Mesenchymal stem cell (in vitro differentiated cells and primary cell): ENCODE measurements at regions not wholly inside any gene's neighbourhood (a gene's known extent, or its start where the extent isn't known, plus 50 kb on each side); places are given as distances from the start of the nearest gene placed in this dataset.

Experiments used
- DNase-seq: peaks from one replicate; pipeline ENCODE4 v3.0.0-alpha.2; 2013
- H2AFZ ChIP-seq: one replicate; pipeline ENCODE4 v1.6.1; 2013; ENCODE audit warnings: low read depth, mild to moderate bottlenecking, control low read depth, inconsistent platforms, low read length, moderate library complexity
- H2AK5ac ChIP-seq: 2 replicates; pipeline ENCODE4 v1.6.1; 2013; ENCODE audit warnings: low read length, moderate library complexity, mild to moderate bottlenecking, inconsistent platforms; ENCODE audit not compliant: severe bottlenecking
- H2BK120ac ChIP-seq: one replicate; pipeline ENCODE4 v1.6.1; 2013; ENCODE audit warnings: low read depth, mild to moderate bottlenecking, inconsistent platforms, low read length, moderate library complexity
- H2BK12ac ChIP-seq, 2 experiments: one replicate each; pipeline ENCODE4 v1.6.1; 2013; ENCODE audit warnings: inconsistent platforms in 2 of 2, low read length in 2 of 2, mild to moderate bottlenecking in 2 of 2, moderate library complexity in 2 of 2, control low read depth in 1 of 2
- H2BK15ac ChIP-seq: one replicate; pipeline ENCODE4 v1.6.1; 2013; ENCODE audit warnings: mild to moderate bottlenecking, low read depth, inconsistent platforms; ENCODE audit not compliant: poor library complexity, severe bottlenecking
- H2BK5ac ChIP-seq: 2 replicates; pipeline ENCODE4 v1.6.1; 2013; ENCODE audit warnings: low read depth, mild to moderate bottlenecking, low read length, control low read depth, inconsistent platforms; ENCODE audit not compliant: poor library complexity, severe bottlenecking
- H3K14ac ChIP-seq, 2 experiments: one replicate each; pipeline ENCODE4 v1.6.1; 2013; ENCODE audit warnings: inconsistent platforms in 2 of 2, low read length in 2 of 2, control low read depth in 1 of 2, mild to moderate bottlenecking in 1 of 2, moderate library complexity in 1 of 2
- H3K18ac ChIP-seq, 2 experiments: one replicate each; pipeline ENCODE4 v1.6.1; 2013; ENCODE audit warnings: inconsistent platforms in 2 of 2, low read length in 2 of 2, control low read depth in 1 of 2, low read depth in 1 of 2, mild to moderate bottlenecking in 1 of 2
- H3K23ac ChIP-seq, 2 experiments: one replicate each; pipeline ENCODE4 v1.6.1; 2013; ENCODE audit warnings: inconsistent platforms in 2 of 2, low read length in 2 of 2, mild to moderate bottlenecking in 2 of 2, moderate library complexity in 2 of 2, control low read depth in 1 of 2
- H3K27ac ChIP-seq: 2 replicates; pipeline ENCODE4 v1.5.1; 2013; ENCODE audit warnings: mild to moderate bottlenecking, moderate library complexity, low read length, control low read depth, inconsistent platforms; ENCODE audit not compliant: poor library complexity, severe bottlenecking
- H3K27me3 ChIP-seq, 2 experiments: 2 replicates each; pipeline versions ENCODE4 v1.6.1 to v1.7.0; 2013; ENCODE audit warnings: low read length in 2 of 2, mild to moderate bottlenecking in 2 of 2, moderate library complexity in 2 of 2, control low read depth in 1 of 2, inconsistent platforms in 1 of 2; ENCODE audit not compliant: control insufficient read depth in 1 of 2, insufficient read depth in 1 of 2
- H3K36me3 ChIP-seq, 2 experiments: 2 replicates each; pipeline versions ENCODE4 v1.6.1 to v1.7.0; 2013; ENCODE audit warnings: low read length in 2 of 2, control low read depth in 1 of 2, inconsistent platforms in 1 of 2, low read depth in 1 of 2, mild to moderate bottlenecking in 1 of 2; ENCODE audit not compliant: insufficient read depth in 2 of 2, control insufficient read depth in 1 of 2
- H3K4ac ChIP-seq, 2 experiments: one replicate each; pipeline ENCODE4 v1.6.1; 2013; ENCODE audit warnings: inconsistent platforms in 2 of 2, low read length in 2 of 2, mild to moderate bottlenecking in 2 of 2, moderate library complexity in 2 of 2, control low read depth in 1 of 2, low read depth in 1 of 2
- H3K4me1 ChIP-seq: 2 replicates; pipeline ENCODE4 v1.6.1; 2013; ENCODE audit warnings: low read depth, low read length, control low read depth; ENCODE audit not compliant: control insufficient read depth, insufficient read depth
- H3K4me2 ChIP-seq: 2 replicates; pipeline ENCODE4 v1.6.1; 2013; ENCODE audit warnings: low read length, mild to moderate bottlenecking, inconsistent platforms; ENCODE audit not compliant: poor library complexity, severe bottlenecking
- H3K4me3 ChIP-seq, 2 experiments: 2 replicates each; pipeline versions ENCODE4 v1.5.1 to v1.7.0; 2013; ENCODE audit warnings: low read length in 2 of 2, mild to moderate bottlenecking in 2 of 2, control low read depth in 1 of 2, low read depth in 1 of 2; ENCODE audit not compliant: insufficient read depth in 1 of 2
- H3K79me1 ChIP-seq: replicated peaks from 2 replicates; pipeline ENCODE4 v1.6.1; 2013; ENCODE audit warnings: mild to moderate bottlenecking, control low read depth, low read length, inconsistent platforms; ENCODE audit not compliant: poor library complexity, severe bottlenecking
- H3K9ac ChIP-seq: 2 replicates; pipeline ENCODE4 v1.7.0; 2013; ENCODE audit warnings: mild to moderate bottlenecking, low read length, moderate library complexity
- H3K9me3 ChIP-seq: 2 replicates; pipeline ENCODE4 v1.7.0; 2013; ENCODE audit warnings: mild to moderate bottlenecking, low read length; ENCODE audit not compliant: control insufficient read depth
- H4K8ac ChIP-seq: one replicate; pipeline ENCODE4 v1.6.1; 2013; ENCODE audit warnings: inconsistent platforms, mild to moderate bottlenecking, low read length, moderate library complexity
- H4K91ac ChIP-seq: one replicate; pipeline ENCODE4 v1.6.1; 2013; ENCODE audit warnings: mild to moderate bottlenecking, low read length, inconsistent platforms
- WGBS: methylation state at CpG from one replicate; pipeline ENCODE4 v1.1.7; 2013; ENCODE audit warnings: mixed read lengths; 5-methylcytosine and 5-hydroxymethylcytosine counted together

DNA sequence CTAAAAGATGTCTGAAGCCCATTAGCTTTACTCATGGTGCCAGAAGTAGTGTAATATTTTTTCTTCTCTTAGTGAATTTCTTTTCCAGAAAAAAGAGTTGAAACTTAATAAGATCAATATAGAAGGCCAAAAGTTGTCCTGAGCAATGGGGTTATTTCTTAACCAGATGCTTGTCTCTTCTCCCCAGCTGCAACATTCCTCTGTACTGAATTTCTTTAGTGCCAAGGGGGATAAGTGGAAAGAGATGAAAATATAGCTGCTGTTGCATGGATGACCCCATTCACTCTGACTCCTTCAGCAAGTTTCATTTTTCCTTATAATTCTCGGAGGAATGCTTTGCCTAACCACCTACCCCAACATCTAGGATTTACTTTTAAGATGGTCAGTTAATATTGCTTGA is 675.0 kb downstream of the USP25 start:
- Histone ChIP-seq H3K4ac (no peak overlapping the region), H2BK5ac (no peak overlapping the region), H3K9ac (peak overlapping the region; percentile 4), H2BK120ac (no peak overlapping the region), H3K14ac (no peak overlapping the region), H3K4me1 (no peaks in the 10 kb centered on the region), H3K18ac (no peak overlapping the region), H3K27ac (no peak overlapping the region), H3K4me3 (no peak overlapping the region), H4K8ac (no peak overlapping the region), H3K79me1 (peaks cover 16% of the 10 kb centered on the region), H3K36me3 (no peaks in the 10 kb centered on the region), H2BK15ac (no peak overlapping the region), H3K23ac (no peak overlapping the region), H2AFZ (no peak overlapping the region), H3K4me2 (no peak overlapping the region), H4K91ac (no peak overlapping the region), H2AK5ac (no peak overlapping the region), H2BK12ac (no peak overlapping the region), H3K9me3 (no peaks in the 10 kb centered on the region), H3K27me3 (no peaks in the 10 kb centered on the region)
- DNase-seq = no peak
- WGBS = no CpG with 5 or more reads among the region's 1 CpG

DNA sequence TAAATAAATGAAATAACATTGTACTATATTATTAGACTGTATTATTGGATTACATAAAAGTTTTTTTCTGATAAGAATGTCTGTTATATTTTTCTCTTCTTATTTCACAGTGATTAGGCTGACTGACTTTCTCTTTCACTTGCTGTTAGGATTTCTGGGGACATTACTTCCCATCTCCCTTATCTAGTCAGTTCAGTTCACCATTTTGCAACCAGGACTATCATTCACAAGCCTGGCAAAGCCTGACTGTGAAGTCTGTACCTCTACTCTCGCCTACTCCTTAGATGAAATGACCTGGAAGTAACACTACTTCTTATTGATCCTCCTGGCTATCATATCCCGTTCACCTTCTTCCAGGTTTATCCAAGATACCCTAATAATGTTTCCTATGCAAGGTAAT is 676.6 kb downstream of the USP25 start:
- H3K36me3 ChIP-seq = no peaks in the 10 kb centered on the region

DNA sequence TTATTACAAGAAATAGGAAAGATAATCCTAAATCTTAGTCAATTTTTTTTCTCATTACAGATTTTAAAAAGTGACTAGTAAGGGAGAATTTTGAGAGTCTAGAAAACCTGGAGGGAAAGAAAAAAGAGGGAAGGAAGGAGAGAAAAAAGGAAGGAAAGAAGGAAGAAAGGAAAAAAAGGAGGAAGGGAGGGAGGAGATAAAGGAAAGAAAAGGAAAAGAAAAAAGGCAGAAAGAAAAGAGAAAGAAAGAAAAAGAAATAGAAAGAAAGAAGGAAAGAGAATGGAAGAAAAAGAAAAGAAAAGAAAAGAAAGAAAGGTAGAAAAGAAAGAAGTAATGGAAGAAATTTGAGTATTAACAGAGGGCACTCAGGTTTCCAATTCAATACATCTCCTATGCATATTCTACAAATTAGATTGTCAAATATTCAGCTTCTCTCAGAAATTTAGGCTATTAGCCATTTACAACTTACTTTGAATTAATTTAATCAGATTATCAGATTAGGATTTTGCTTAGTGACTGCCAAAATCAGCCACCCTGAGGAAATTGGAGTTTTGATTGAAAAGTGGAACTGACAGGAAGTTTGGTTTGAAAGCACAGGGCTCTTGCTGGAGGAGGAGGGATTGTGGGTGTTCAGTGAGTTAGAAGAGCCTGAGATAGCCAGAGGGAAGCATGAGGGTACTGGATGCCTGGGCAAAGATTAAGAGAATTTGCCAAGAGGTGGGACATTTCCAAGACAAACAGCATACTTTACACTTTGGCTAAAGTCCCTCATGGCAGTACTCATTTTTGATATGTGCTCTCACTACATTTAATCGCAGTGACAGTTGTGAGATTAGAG is 677.8 kb downstream of the USP25 start:
- no peak overlapping the region for H3K27ac ChIP-seq
- WGBS = no CpG with 5 or more reads among the region's 1 CpG
- H3K4me1 ChIP-seq = no peaks in the 10 kb centered on the region

More for the DNA sequence above, 676.6 kb downstream of the USP25 start:
- H3K27ac ChIP-seq = no peak overlapping the region
- no peak overlapping the region for H3K9ac ChIP-seq
- no peak overlapping the region for H3K4ac ChIP-seq
- 72% methylated on average over 2 of the region's 2 CpGs for WGBS
- H3K23ac ChIP-seq = no peak overlapping the region
- H2BK15ac ChIP-seq = no peak overlapping the region
- no peak for DNase-seq
- H2BK12ac ChIP-seq = no peak overlapping the region
- no peaks in the 10 kb centered on the region for H3K9me3 ChIP-seq
- H4K8ac ChIP-seq = no peak overlapping the region
- H3K4me3 ChIP-seq = no peak overlapping the region
- H3K27me3 ChIP-seq = no peaks in the 10 kb centered on the region
- H3K4me2 ChIP-seq = no peak overlapping the region
- no peak overlapping the region for H3K18ac ChIP-seq
- no peak overlapping the region for H2AFZ ChIP-seq
- H3K79me1 ChIP-seq = peaks cover 11% of the 10 kb centered on the region
- H3K4me1 ChIP-seq = no peaks in the 10 kb centered on the region
- no peak overlapping the region for H3K14ac ChIP-seq
- H4K91ac ChIP-seq = no peak overlapping the region
- H2BK120ac ChIP-seq = no peak overlapping the region
- no peak overlapping the region for H2BK5ac ChIP-seq
- no peak overlapping the region for H2AK5ac ChIP-seq

DNA sequence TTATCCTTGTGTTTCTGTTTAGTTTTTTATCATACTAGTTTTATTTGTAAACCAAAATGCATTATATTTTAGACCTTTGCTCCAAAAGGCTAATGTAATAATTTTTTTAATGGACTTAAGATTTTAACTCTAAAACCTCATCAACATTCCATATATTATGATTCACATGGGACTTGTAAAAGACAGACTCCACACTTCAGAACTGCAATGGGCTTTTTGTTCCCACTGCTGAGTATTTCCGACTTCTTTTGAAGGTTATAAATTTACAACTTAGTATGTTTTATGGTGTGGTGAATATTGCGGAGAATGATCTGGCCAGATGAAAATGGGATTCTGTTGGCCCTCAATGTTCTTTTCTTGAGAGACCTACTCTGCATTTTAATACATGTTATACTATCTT is 678.5 kb downstream of the USP25 start:
- no peak overlapping the region for H3K14ac ChIP-seq
- 100% methylated on average over 1 of the region's 2 CpGs for WGBS
- H3K79me1 ChIP-seq = peaks cover 4% of the 10 kb centered on the region
- no peak overlapping the region for H3K4me2 ChIP-seq
- no peak overlapping the region for H3K23ac ChIP-seq
- H3K9me3 ChIP-seq = no peaks in the 10 kb centered on the region
- H3K4me3 ChIP-seq = no peak overlapping the region
- H2BK12ac ChIP-seq = no peak overlapping the region
- H2BK5ac ChIP-seq = no peak overlapping the region
- no peak for DNase-seq
- no peaks in the 10 kb centered on the region for H3K27me3 ChIP-seq
- H3K4ac ChIP-seq = no peak overlapping the region
- no peak overlapping the region for H2AFZ ChIP-seq
- H2BK15ac ChIP-seq = no peak overlapping the region
- no peak overlapping the region for H3K9ac ChIP-seq
- H2AK5ac ChIP-seq = no peak overlapping the region
- no peak overlapping the region for H2BK120ac ChIP-seq
- H3K4me1 ChIP-seq = no peaks in the 10 kb centered on the region
- no peak overlapping the region for H4K91ac ChIP-seq
- no peak overlapping the region for H3K27ac ChIP-seq
- no peak overlapping the region for H3K18ac ChIP-seq
- no peaks in the 10 kb centered on the region for H3K36me3 ChIP-seq
- no peak overlapping the region for H4K8ac ChIP-seq

More for the DNA sequence above, 677.8 kb downstream of the USP25 start:
- Histone ChIP-seq H3K4ac (no peak overlapping the region), H2BK5ac (no peak overlapping the region), H3K14ac (no peak overlapping the region), H3K4me3 (no peak overlapping the region), H2AK5ac (peak overlapping the region; percentile 75), H3K79me1 (peaks cover 9% of the 10 kb centered on the region), H2BK15ac (no peak overlapping the region), H4K91ac (no peak overlapping the region), H3K23ac (no peak overlapping the region), H2BK120ac (no peak overlapping the region), H3K9ac (no peak overlapping the region), H3K9me3 (no peaks in the 10 kb centered on the region), H3K18ac (no peak overlapping the region), H2AFZ (no peak overlapping the region), H3K36me3 (no peaks in the 10 kb centered on the region), H4K8ac (no peak overlapping the region), H2BK12ac (no peak overlapping the region), H3K27me3 (no peaks in the 10 kb centered on the region), H3K4me2 (no peak overlapping the region)
- DNase-seq = no peak
